ENCODE measurements at regions not wholly inside any gene's neighbourhood (a gene's known extent, or its start where the extent isn't known, plus 50 kb on each side); places are given as distances from the start of the nearest gene placed in this dataset.
A peak's percentile ranks its signal among the peaks of the same experiment; 100 is the strongest.

GRCh38 chr13:111460548-111461444 is 140.4 kb downstream of the TEX29 start:
- H3K27ac ChIP-seq (replicated peaks): no peak overlapping the region
- H3K4me3 ChIP-seq: no peak overlapping the region
- H3K27me3 ChIP-seq (ENCODE audit: low read depth): peaks cover 77% of the 10 kb centered on the region
- DNase-seq: no peak
- no peaks in the 10 kb centered on the region for H3K4me1 ChIP-seq
- intact Hi-C loops (cut with micrococcal nuclease): no loop called here
- peak; percentile 63 for TF ChIP-seq CTCF (IDR thresholded peaks at IDR 0.05; ENCODE audit: borderline replicate concordance)
- H3K36me3 ChIP-seq: no peaks in the 10 kb centered on the region
- H3K9me3 ChIP-seq (replicated peaks): peaks cover 7% of the 10 kb centered on the region

- no peak for DNase-seq
- Histone ChIP-seq H3K4me1 (no peaks in the 10 kb centered on the region), H3K27me3 (ENCODE audit: low read depth) (peaks cover 85% of the 10 kb centered on the region), H3K27ac (replicated peaks) (no peak overlapping the region), H3K4me3 (no peak overlapping the region), H3K36me3 (no peaks in the 10 kb centered on the region), H3K9me3 (replicated peaks) (peaks cover 9% of the 10 kb centered on the region)
- intact Hi-C loops (cut with micrococcal nuclease): no loop called here
- no peak for TF ChIP-seq CTCF (IDR thresholded peaks at IDR 0.05; ENCODE audit: borderline replicate concordance)
Measured at GRCh38 chr13:111461445-111462149, 141.2 kb downstream of the TEX29 start.

- DNase-seq: no peak
- no peaks in the 10 kb centered on the region for H3K4me1 ChIP-seq
- H3K27ac ChIP-seq (replicated peaks): no peak overlapping the region
- peaks cover 10% of the 10 kb centered on the region for H3K9me3 ChIP-seq (replicated peaks)
- H3K27me3 ChIP-seq (ENCODE audit: low read depth): peaks cover 92% of the 10 kb centered on the region
- no peak overlapping the region for H3K4me3 ChIP-seq
- intact Hi-C loops (cut with micrococcal nuclease): no loop called here
- H3K36me3 ChIP-seq: no peaks in the 10 kb centered on the region
- no peak for TF ChIP-seq CTCF (IDR thresholded peaks at IDR 0.05; ENCODE audit: borderline replicate concordance)
Measured at GRCh38 chr13:111462221-111462764, 141.9 kb downstream of the TEX29 start.

GRCh38 chr13:111462944-111463343 is 142.5 kb downstream of the TEX29 start:
- intact Hi-C loops (cut with micrococcal nuclease): no loop called here
- Histone ChIP-seq H3K9me3 (replicated peaks) (peaks cover 10% of the 10 kb centered on the region), H3K4me1 (no peaks in the 10 kb centered on the region), H3K27ac (replicated peaks) (no peak overlapping the region), H3K27me3 (ENCODE audit: low read depth) (peaks cover 91% of the 10 kb centered on the region), H3K36me3 (no peaks in the 10 kb centered on the region), H3K4me3 (no peak overlapping the region)
- DNase-seq: no peak
- no peak for TF ChIP-seq CTCF (IDR thresholded peaks at IDR 0.05; ENCODE audit: borderline replicate concordance)

GRCh38 chr13:111467111-111467890 is 146.9 kb downstream of the TEX29 start:
- TF ChIP-seq CTCF (IDR thresholded peaks at IDR 0.05; ENCODE audit: borderline replicate concordance): no peak
- H3K27me3 ChIP-seq (ENCODE audit: low read depth): peaks cover 93% of the 10 kb centered on the region
- intact Hi-C loops (cut with micrococcal nuclease): no loop called here

More at GRCh38 chr13:111467111-111467890, 146.9 kb downstream of the TEX29 start:
- H3K4me1 ChIP-seq: no peaks in the 10 kb centered on the region
- H3K36me3 ChIP-seq: no peaks in the 10 kb centered on the region
- peaks cover 10% of the 10 kb centered on the region for H3K9me3 ChIP-seq (replicated peaks)
- no peak overlapping the region for H3K27ac ChIP-seq (replicated peaks)
- H3K4me3 ChIP-seq: no peak overlapping the region
- DNase-seq: no peak
